GM13977 (cell line): ENCODE measurements at regions not wholly inside any gene's neighbourhood (a gene's known extent, or its start where the extent isn't known, plus 50 kb on each side); places are given as distances from the start of the nearest gene placed in this dataset.

Experiments
- DNase-seq: peaks from one replicate; pipeline ENCODE4 v3.0.0; 2012; ENCODE audit warnings: low spot score
- CTCF ChIP-seq: IDR thresholded peaks from 2 replicates; pipeline ENCODE4 v1.5.1; 2012; ENCODE audit warnings: mild to moderate bottlenecking, control low read depth; ENCODE audit not compliant: insufficient read depth; ENCODE audit errors: extremely low read depth, missing control alignments
- in situ Hi-C: fragments of 300-500 bp; cut with MboI; formaldehyde crosslinking; loops from one replicate; pipeline ENCODE4 v1.12.0; 2022; ENCODE audit warnings: low sequenced_read_pairs, low pct_unique_long_range_greater_than_20kb, mixed read lengths, inconsistent platforms; ENCODE audit not compliant: unreplicated experiment

- no peak for TF ChIP-seq CTCF
- DNase-seq: no peak
- in situ Hi-C loops: no loop called here
These were observed 65.0 kb upstream of the ACO1 start for GRCh38 chr9:32319312-32319929.

GRCh38 chr9:32322622-32323021 lies 61.8 kb upstream of the ACO1 start:
- DNase-seq: no peak
- no peak for TF ChIP-seq CTCF
- in situ Hi-C loops: no loop called here

GRCh38 chr9:32326146-32326545 lies 58.3 kb upstream of the ACO1 start:
- no peak for DNase-seq
- in situ Hi-C loops: no loop called here
- TF ChIP-seq CTCF: no peak

- TF ChIP-seq CTCF: no peak
- in situ Hi-C loops: no loop called here
These were observed 53.2 kb upstream of the ACO1 start for GRCh38 chr9:32331240-32331639.

GRCh38 chr9:32334112-32334511 lies 50.3 kb upstream of the ACO1 start:
- TF ChIP-seq CTCF: no peak
- in situ Hi-C loops: no loop called here
- no peak for DNase-seq

More at GRCh38 chr9:32331240-32331639, 53.2 kb upstream of the ACO1 start:
- DNase-seq: no peak
